ENCODE measurements at regions not wholly inside any gene's neighbourhood (a gene's known extent, or its start where the extent isn't known, plus 50 kb on each side); places are given as distances from the start of the nearest gene placed in this dataset.

DNA sequence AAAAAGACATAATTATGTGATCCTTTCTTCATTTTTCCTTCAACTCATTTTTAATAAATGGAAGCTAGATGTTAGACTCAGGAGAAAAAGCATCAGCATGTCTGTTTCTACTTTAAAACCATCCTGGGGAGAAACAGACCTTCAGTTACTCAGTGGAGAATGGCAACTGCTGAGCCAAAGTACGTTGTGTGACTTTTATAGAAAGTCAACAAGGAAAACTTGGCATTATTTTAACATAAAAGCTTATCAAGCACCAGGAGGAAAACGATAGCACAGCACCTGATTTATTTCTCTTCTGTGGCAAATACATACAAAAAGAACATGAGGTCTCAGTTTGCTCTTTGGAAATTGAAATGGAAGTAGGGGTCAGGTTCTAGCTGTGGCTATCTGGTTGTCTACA, 115.3 kb upstream of the RIPOR2 start:
- TF ChIP-seq ZNF384 (IDR thresholded peaks at IDR 0.05) (no peak), FOXK2 (IDR thresholded peaks at IDR 0.05) (no peak), BHLHE40 (IDR thresholded peaks at IDR 0.05; ENCODE audit: borderline replicate concordance) (no peak), SUZ12 (IDR thresholded peaks at IDR 0.05) (no peak), FOXA1 (IDR thresholded peaks at IDR 0.05) (no peak)
